ENCODE measurements at regions not wholly inside any gene's neighbourhood (a gene's known extent, or its start where the extent isn't known, plus 50 kb on each side); places are given as distances from the start of the nearest gene placed in this dataset.

- TF ChIP-seq CTCF (conservative IDR thresholded peaks at IDR 0.05; ENCODE audit: low read depth, low read length): no peak
- DNase-seq (ENCODE audit: low read depth): peak; percentile 27
- no peak overlapping the region for H3K4me3 ChIP-seq (ENCODE audit: low read depth, low read length)
Observed at GRCh38 chr5:56569076-56569475, 246.3 kb upstream of the MAP3K1 start.

- no peak overlapping the region for H3K4me3 ChIP-seq (ENCODE audit: low read depth, low read length)
- no peak for DNase-seq (ENCODE audit: low read depth)
- TF ChIP-seq CTCF (conservative IDR thresholded peaks at IDR 0.05; ENCODE audit: low read depth, low read length): no peak
Observed at GRCh38 chr5:56567278-56567677, 248.1 kb upstream of the MAP3K1 start.

GRCh38 chr5:56566374-56567249 lies 248.7 kb upstream of the MAP3K1 start:
- TF ChIP-seq CTCF (conservative IDR thresholded peaks at IDR 0.05; ENCODE audit: low read depth, low read length): no peak
- no peak overlapping the region for H3K4me3 ChIP-seq (ENCODE audit: low read depth, low read length)
- DNase-seq (ENCODE audit: low read depth): no peak

GRCh38 chr5:56565644-56566043 lies 249.7 kb upstream of the MAP3K1 start:
- no peak for TF ChIP-seq CTCF (conservative IDR thresholded peaks at IDR 0.05; ENCODE audit: low read depth, low read length)
- no peak for DNase-seq (ENCODE audit: low read depth)
- no peak overlapping the region for H3K4me3 ChIP-seq (ENCODE audit: low read depth, low read length)

GRCh38 chr5:56565283-56565615 lies 250.1 kb upstream of the MAP3K1 start:
- TF ChIP-seq CTCF (conservative IDR thresholded peaks at IDR 0.05; ENCODE audit: low read depth, low read length): no peak
- no peak for DNase-seq (ENCODE audit: low read depth)
- H3K4me3 ChIP-seq (ENCODE audit: low read depth, low read length): no peak overlapping the region

GRCh38 chr5:56564541-56565282 lies 250.6 kb upstream of the MAP3K1 start:
- no peak overlapping the region for H3K4me3 ChIP-seq (ENCODE audit: low read depth, low read length)
- TF ChIP-seq CTCF (conservative IDR thresholded peaks at IDR 0.05; ENCODE audit: low read depth, low read length): peak; percentile 45
- peak; percentile 98 for DNase-seq (ENCODE audit: low read depth)
